Adipocyte (in vitro differentiated cells): ENCODE measurements at regions not wholly inside any gene's neighbourhood (a gene's known extent, or its start where the extent isn't known, plus 50 kb on each side); places are given as distances from the start of the nearest gene placed in this dataset.

Source experiments
- DNase-seq: peaks from one replicate; pipeline ENCODE4 v3.0.0-alpha.2; 2015; ENCODE audit warnings: low read depth
- H3K27me3 ChIP-seq: replicated peaks from 2 replicates; pipeline ENCODE4 v1.7.0; 2013; ENCODE audit warnings: mild to moderate bottlenecking, low read length, moderate library complexity; ENCODE audit not compliant: control insufficient read depth, insufficient read depth
- H3K36me3 ChIP-seq: 2 replicates; pipeline ENCODE4 v1.7.0; 2013; ENCODE audit warnings: low read length, mild to moderate bottlenecking, moderate library complexity; ENCODE audit not compliant: control insufficient read depth, insufficient read depth, severe bottlenecking
- H3K4me1 ChIP-seq: 2 replicates; pipeline ENCODE4 v1.7.0; 2013; ENCODE audit warnings: mild to moderate bottlenecking, low read length, moderate library complexity; ENCODE audit not compliant: control insufficient read depth, insufficient read depth
- H3K4me3 ChIP-seq: 2 replicates; pipeline ENCODE4 v1.7.0; 2013; ENCODE audit warnings: mild to moderate bottlenecking, low read length, moderate library complexity
- H3K9ac ChIP-seq: 2 replicates; pipeline ENCODE4 v1.7.0; 2013; ENCODE audit warnings: mild to moderate bottlenecking, low read length, moderate library complexity
- H3K9me3 ChIP-seq: 2 replicates; pipeline ENCODE4 v1.7.0; 2013; ENCODE audit warnings: mild to moderate bottlenecking, low read length, moderate library complexity; ENCODE audit not compliant: control insufficient read depth

DNA sequence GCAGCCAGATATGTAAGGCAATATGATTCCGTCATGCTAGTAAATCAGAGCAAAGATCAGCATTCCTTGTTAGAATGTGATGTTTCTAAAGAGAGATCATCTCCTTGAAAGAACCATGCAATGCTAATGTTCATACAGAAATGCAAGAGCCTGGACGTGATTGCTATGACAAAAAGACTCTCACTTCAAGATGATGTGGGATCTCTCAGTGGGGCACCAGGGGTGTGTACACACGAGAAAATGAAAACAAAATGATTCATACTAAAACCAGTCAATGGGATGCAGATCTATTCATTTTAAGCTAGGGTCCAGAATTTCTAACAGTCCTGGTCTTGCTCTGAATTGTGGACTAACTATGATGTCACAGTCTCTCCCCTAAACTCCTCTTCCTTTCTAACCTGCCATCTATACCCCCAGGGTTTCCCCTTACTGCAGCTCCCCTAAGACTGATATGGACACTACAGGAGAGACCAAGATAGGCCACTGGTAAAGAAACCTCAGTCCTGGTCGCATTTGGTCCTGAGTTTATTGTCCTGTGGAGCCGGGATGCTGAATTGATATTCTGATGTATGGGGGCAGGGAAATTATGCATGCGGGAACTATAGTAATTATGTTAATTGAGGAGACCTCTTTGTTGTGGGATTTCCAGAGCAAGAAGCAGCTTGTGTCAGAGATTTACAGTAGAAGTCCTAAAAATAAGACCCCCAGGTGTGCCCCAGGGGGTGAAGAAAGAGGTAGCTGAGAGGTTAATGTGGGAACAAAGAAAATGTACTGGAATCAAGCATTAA is 179.0 kb downstream of the PMP22 start:
- H3K36me3 ChIP-seq: no peaks in the 10 kb centered on the region
- no peaks in the 10 kb centered on the region for H3K4me1 ChIP-seq
- no peak for DNase-seq
- no peaks in the 10 kb centered on the region for H3K9me3 ChIP-seq
- H3K27me3 ChIP-seq: peaks cover 5% of the 10 kb centered on the region
- no peak overlapping the region for H3K9ac ChIP-seq
- no peak overlapping the region for H3K4me3 ChIP-seq

GRCh38 chr17:15083225-15083624 is 181.9 kb downstream of the PMP22 start:
- H3K9ac ChIP-seq: no peak overlapping the region
- H3K9me3 ChIP-seq: no peaks in the 10 kb centered on the region
- DNase-seq: no peak
- no peaks in the 10 kb centered on the region for H3K4me1 ChIP-seq
- H3K27me3 ChIP-seq: peaks cover 10% of the 10 kb centered on the region
- no peaks in the 10 kb centered on the region for H3K36me3 ChIP-seq
- H3K4me3 ChIP-seq: no peak overlapping the region

GRCh38 chr17:15081008-15081407 is 184.1 kb downstream of the PMP22 start:
- Histone ChIP-seq H3K4me1 (no peaks in the 10 kb centered on the region), H3K9ac (no peak overlapping the region), H3K4me3 (no peak overlapping the region), H3K9me3 (no peaks in the 10 kb centered on the region), H3K27me3 (peaks cover 11% of the 10 kb centered on the region), H3K36me3 (no peaks in the 10 kb centered on the region)
- DNase-seq: no peak

- Histone ChIP-seq H3K4me1 (no peaks in the 10 kb centered on the region), H3K4me3 (no peak overlapping the region), H3K36me3 (no peaks in the 10 kb centered on the region), H3K9me3 (no peaks in the 10 kb centered on the region), H3K27me3 (peaks cover 11% of the 10 kb centered on the region), H3K9ac (no peak overlapping the region)
- no peak for DNase-seq
These were observed 186.6 kb downstream of the PMP22 start for GRCh38 chr17:15078570-15078969.

GRCh38 chr17:15076991-15077663 is 188.0 kb downstream of the PMP22 start:
- H3K4me1 ChIP-seq: no peaks in the 10 kb centered on the region
- no peak for DNase-seq
- H3K4me3 ChIP-seq: no peak overlapping the region
- H3K36me3 ChIP-seq: no peaks in the 10 kb centered on the region
- peaks cover 6% of the 10 kb centered on the region for H3K27me3 ChIP-seq
- no peaks in the 10 kb centered on the region for H3K9me3 ChIP-seq
- no peak overlapping the region for H3K9ac ChIP-seq

DNA sequence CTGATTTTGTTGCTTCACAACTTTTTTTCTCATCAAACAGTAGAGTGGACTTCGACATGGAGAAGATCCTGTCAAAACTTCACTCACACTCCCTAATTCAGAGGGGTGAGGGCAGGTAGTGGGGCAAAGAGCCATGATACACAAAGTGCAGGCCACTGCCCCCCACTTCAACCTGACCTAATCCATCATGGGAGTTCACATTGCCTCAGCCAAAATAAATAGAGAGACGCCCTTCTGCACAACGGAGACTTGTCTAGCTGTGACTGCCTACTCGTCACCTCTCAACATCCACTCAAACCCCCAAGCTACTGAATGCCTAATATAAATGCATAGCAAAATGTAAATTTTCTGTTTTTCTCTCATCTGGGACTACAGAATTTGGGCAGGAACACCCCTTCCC is 213.2 kb downstream of the PMP22 start:
- Histone ChIP-seq H3K9me3 (no peaks in the 10 kb centered on the region), H3K4me1 (no peaks in the 10 kb centered on the region), H3K36me3 (no peaks in the 10 kb centered on the region), H3K4me3 (no peak overlapping the region), H3K27me3 (peaks cover 8% of the 10 kb centered on the region), H3K9ac (no peak overlapping the region)
- no peak for DNase-seq

- Histone ChIP-seq H3K36me3 (no peaks in the 10 kb centered on the region), H3K27me3 (peaks cover 8% of the 10 kb centered on the region), H3K9ac (no peak overlapping the region), H3K9me3 (no peaks in the 10 kb centered on the region), H3K4me1 (no peaks in the 10 kb centered on the region), H3K4me3 (no peak overlapping the region)
- no peak for DNase-seq
These were observed 215.3 kb downstream of the PMP22 start for GRCh38 chr17:15049795-15050160.

DNA sequence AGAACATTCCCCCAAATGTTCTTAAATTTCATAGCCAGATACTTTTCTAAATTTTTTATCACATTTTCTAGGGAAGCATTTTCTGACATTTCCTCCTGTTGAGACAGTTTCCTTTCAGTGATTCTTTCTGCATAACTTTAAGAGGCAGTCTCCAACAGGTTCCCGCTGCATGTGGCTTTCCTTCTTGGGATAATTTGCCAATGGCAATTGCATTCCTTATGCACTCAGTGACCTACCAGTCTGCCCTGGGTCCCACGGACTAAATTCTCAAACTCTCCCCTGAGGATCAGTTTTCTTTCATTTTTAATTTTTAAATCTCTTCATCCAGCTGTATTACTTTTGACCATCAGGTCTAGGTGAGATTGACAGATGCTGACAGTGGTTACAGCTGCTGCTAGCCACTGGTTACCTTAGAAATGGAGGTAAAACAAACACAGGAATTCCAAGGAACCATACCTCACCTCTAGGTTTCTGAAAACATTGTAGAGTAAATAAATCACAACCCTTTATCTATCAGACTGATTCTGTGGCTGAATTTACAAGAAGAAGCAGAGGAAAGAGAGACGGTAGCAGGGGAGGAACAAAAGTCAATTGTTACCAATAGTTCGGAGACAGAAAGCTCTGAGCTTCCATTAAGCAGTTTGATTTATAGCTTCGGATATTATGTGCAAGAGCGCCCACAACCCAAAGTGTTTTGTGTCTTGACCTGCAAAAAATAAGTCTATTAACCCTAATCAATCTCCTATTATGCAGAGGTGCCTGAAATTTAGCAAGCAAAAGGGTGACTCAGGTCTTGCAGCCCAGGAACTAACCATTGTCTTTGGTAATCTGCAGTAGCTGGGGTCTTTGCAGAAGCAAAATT is 216.0 kb downstream of the PMP22 start:
- no peak for DNase-seq
- no peaks in the 10 kb centered on the region for H3K9me3 ChIP-seq

DNA sequence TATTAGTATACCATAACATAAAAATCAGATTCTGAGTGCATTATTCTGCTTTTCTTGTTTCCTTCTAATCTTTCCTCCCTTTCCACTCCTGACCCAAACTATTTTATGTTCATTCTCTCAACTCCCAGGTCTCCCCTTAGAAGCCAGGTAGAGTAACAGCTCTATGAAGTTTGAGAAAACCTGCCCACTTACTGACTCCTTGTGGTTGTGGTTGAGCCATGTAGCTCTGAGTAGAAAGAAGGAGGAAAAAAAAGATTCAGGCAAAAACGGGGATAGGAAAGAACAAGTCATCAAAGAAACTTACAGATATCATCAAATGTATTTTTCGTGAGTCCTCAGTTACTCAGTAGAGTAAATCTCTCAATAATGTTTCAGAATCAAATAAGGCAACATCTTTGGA is 216.7 kb downstream of the PMP22 start:
- no peaks in the 10 kb centered on the region for H3K9me3 ChIP-seq
- H3K27me3 ChIP-seq: peaks cover 8% of the 10 kb centered on the region
- H3K4me3 ChIP-seq: no peak overlapping the region
- no peaks in the 10 kb centered on the region for H3K4me1 ChIP-seq
- no peaks in the 10 kb centered on the region for H3K36me3 ChIP-seq
- H3K9ac ChIP-seq: no peak overlapping the region
- no peak for DNase-seq

More for the DNA sequence above, 216.0 kb downstream of the PMP22 start:
- no peaks in the 10 kb centered on the region for H3K36me3 ChIP-seq
- H3K4me3 ChIP-seq: no peak overlapping the region
- peaks cover 8% of the 10 kb centered on the region for H3K27me3 ChIP-seq
- H3K9ac ChIP-seq: no peak overlapping the region
- no peaks in the 10 kb centered on the region for H3K4me1 ChIP-seq

DNA sequence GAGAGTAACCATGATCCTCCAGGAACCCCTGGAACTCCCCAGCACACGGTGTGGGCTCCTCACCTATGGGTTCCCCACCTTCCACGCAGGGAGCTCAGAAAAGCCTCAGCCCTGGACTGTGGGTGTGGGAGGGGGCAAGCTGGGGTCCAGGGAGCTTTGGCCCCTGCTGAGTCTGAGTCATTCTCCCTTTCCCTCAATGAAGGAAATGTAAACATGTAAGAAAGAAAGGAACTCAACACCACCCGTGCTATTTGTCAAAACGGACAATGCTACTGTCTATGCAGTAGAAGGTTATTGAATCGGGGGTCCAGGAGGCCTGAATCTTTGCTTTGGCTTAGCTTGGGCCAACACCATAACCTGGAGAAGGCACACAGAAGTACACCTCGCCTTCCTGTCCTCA is 222.8 kb downstream of the PMP22 start:
- no peak overlapping the region for H3K4me3 ChIP-seq
- no peak overlapping the region for H3K9ac ChIP-seq
- no peak for DNase-seq
- peaks cover 12% of the 10 kb centered on the region for H3K4me1 ChIP-seq
- H3K9me3 ChIP-seq: no peaks in the 10 kb centered on the region
- no peaks in the 10 kb centered on the region for H3K27me3 ChIP-seq
- no peaks in the 10 kb centered on the region for H3K36me3 ChIP-seq

DNA sequence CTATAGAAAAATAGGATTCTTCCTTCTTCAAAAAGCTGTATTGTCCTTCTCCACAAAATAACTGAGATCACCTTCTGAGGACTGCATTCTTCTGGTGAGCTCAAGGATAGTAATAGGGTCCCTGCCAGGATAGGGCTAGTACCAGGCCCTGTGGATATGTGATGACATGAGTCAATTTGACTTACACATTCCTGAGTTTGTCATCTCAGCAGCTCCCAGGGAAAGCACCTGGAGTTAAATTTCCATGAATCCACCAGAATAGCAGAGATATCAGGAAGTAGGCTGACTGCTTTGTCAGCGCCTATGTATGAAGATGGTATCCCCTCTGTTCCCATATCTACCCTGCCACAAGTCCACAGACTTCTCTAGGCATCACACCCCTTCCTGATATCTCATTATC is 225.8 kb downstream of the PMP22 start:
- Histone ChIP-seq H3K9ac (no peak overlapping the region), H3K27me3 (peaks cover 9% of the 10 kb centered on the region), H3K9me3 (no peaks in the 10 kb centered on the region), H3K36me3 (no peaks in the 10 kb centered on the region), H3K4me1 (peaks cover 12% of the 10 kb centered on the region), H3K4me3 (no peak overlapping the region)
- no peak for DNase-seq
